ENCODE measurements at regions not wholly inside any gene's neighbourhood (a gene's known extent, or its start where the extent isn't known, plus 50 kb on each side); places are given as distances from the start of the nearest gene placed in this dataset.

DNA sequence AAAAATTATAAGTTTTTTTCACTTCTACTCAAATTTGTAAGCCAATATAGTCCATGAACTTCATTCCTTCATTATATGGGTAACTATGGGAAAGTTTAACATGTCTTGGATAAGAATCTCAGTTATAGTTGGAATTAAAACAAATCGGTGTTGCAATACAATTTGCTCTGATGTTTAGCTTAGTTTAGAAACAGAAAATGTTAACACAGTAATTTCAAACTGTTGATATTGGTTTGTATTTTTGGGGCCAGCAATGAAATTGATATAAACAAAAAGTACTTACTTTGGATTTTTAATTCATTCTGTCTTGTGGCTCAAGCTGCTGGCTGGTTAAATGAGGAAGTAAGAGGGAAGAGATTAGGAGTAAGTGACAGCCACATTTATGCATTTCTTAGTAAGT lies 368.5 kb upstream of the NT5C1B start:
- no peak for TF ChIP-seq EZH2phosphoT487 (IDR thresholded peaks at IDR 0.05; ENCODE audit: borderline replicate concordance)
- TF ChIP-seq, protein P1, sequence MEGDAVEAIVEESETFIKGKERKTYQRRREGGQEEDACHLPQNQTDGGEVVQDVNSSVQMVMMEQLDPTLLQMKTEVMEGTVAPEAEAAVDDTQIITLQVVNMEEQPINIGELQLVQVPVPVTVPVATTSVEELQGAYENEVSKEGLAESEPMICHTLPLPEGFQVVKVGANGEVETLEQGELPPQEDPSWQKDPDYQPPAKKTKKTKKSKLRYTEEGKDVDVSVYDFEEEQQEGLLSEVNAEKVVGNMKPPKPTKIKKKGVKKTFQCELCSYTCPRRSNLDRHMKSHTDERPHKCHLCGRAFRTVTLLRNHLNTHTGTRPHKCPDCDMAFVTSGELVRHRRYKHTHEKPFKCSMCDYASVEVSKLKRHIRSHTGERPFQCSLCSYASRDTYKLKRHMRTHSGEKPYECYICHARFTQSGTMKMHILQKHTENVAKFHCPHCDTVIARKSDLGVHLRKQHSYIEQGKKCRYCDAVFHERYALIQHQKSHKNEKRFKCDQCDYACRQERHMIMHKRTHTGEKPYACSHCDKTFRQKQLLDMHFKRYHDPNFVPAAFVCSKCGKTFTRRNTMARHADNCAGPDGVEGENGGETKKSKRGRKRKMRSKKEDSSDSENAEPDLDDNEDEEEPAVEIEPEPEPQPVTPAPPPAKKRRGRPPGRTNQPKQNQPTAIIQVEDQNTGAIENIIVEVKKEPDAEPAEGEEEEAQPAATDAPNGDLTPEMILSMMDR (conservative IDR thresholded peaks at IDR 0.05; ENCODE audit: low read length): no peak

Data from Loucy (cell line).